Retinal pigment epithelial cell (primary cell): ENCODE measurements at regions not wholly inside any gene's neighbourhood (a gene's known extent, or its start where the extent isn't known, plus 50 kb on each side); places are given as distances from the start of the nearest gene placed in this dataset.

Experiments
- DNase-seq: peaks from one replicate; pipeline ENCODE4 v3.0.0-alpha.2; 2010; ENCODE audit warnings: low read depth
- H3K4me3 ChIP-seq: 2 replicates; pipeline ENCODE4 v1.5.1; 2011; ENCODE audit warnings: mild to moderate bottlenecking, low read length, control low read depth, moderate library complexity
- CTCF ChIP-seq: conservative IDR thresholded peaks from 2 replicates; pipeline ENCODE4 v1.5.1; 2011; ENCODE audit warnings: low read depth, low read length, control low read depth, inconsistent platforms

GRCh38 chr1:193868425-193868824, 682.0 kb upstream of the B3GALT2 start:
- no peak overlapping the region for H3K4me3 ChIP-seq
- TF ChIP-seq CTCF, result no peak
- no peak for DNase-seq

GRCh38 chr1:193856261-193856660, 669.8 kb upstream of the B3GALT2 start:
- no peak for TF ChIP-seq CTCF
- DNase-seq, result no peak
- no peak overlapping the region for H3K4me3 ChIP-seq

- no peak for TF ChIP-seq CTCF
- no peak for DNase-seq
- H3K4me3 ChIP-seq, result no peak overlapping the region
These were observed 664.3 kb upstream of the B3GALT2 start for GRCh38 chr1:193850745-193851144.

GRCh38 chr1:193846876-193847604, 660.6 kb upstream of the B3GALT2 start:
- TF ChIP-seq CTCF, result no peak
- no peak for DNase-seq
- no peak overlapping the region for H3K4me3 ChIP-seq

GRCh38 chr1:193846411-193846810, 660.0 kb upstream of the B3GALT2 start:
- TF ChIP-seq CTCF, result no peak
- H3K4me3 ChIP-seq, result no peak overlapping the region
- DNase-seq, result no peak

GRCh38 chr1:193841857-193842256, 655.4 kb upstream of the B3GALT2 start:
- no peak for TF ChIP-seq CTCF
- DNase-seq, result no peak
- no peak overlapping the region for H3K4me3 ChIP-seq

GRCh38 chr1:193831465-193831864, 645.1 kb upstream of the B3GALT2 start:
- no peak for TF ChIP-seq CTCF
- no peak for DNase-seq
- H3K4me3 ChIP-seq, result no peak overlapping the region
